ENCODE measurements at regions not wholly inside any gene's neighbourhood (a gene's known extent, or its start where the extent isn't known, plus 50 kb on each side); places are given as distances from the start of the nearest gene placed in this dataset.

DNA sequence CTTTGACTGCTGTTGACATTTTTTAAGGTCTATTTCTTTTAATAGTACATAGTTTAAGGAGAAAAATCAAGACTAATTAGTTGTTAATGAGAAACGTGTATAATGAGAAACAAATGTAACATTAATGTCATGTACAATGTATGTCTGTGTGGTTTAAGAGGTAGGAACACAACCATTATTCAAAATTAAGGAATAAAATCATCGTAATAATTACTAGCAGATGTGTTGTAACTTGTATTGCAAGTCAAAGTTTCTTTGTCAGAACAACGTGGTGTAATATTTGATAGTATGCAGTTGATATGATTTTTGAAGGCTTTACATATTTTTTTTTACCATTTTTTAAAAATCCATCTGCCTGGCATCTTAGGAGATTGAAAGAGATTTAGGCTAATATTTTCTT lies 120.2 kb upstream of the ARRDC3 start:
- TF ChIP-seq, protein P1, sequence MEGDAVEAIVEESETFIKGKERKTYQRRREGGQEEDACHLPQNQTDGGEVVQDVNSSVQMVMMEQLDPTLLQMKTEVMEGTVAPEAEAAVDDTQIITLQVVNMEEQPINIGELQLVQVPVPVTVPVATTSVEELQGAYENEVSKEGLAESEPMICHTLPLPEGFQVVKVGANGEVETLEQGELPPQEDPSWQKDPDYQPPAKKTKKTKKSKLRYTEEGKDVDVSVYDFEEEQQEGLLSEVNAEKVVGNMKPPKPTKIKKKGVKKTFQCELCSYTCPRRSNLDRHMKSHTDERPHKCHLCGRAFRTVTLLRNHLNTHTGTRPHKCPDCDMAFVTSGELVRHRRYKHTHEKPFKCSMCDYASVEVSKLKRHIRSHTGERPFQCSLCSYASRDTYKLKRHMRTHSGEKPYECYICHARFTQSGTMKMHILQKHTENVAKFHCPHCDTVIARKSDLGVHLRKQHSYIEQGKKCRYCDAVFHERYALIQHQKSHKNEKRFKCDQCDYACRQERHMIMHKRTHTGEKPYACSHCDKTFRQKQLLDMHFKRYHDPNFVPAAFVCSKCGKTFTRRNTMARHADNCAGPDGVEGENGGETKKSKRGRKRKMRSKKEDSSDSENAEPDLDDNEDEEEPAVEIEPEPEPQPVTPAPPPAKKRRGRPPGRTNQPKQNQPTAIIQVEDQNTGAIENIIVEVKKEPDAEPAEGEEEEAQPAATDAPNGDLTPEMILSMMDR (IDR thresholded peaks at IDR 0.05; ENCODE audit: low read length, missing control alignments), result no peak
- DNase-seq (ENCODE audit: low read depth), result no peak
- H3K4me3 ChIP-seq (replicated peaks; ENCODE audit: low read depth, low read length), result no peak overlapping the region

DNA sequence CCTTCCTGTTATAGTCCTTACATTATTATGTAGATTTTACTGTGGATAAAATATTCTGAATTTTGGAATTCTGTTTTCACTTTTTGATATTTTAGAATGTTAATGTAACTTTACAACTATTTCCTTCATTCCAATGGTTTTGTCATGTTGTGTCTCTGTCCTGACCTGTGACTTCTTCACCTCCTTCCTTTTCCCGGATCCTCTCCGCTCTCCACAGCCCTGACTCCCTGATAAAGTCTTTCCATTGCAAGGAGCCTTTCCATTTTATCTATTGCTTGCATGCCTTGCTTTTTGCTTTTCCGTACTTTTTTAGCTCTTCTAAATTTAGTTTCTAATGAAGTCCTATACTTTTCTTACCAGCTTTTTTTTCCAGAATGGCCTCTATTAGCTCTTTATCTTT lies 117.6 kb upstream of the ARRDC3 start:
- TF ChIP-seq, protein P1 (IDR thresholded peaks at IDR 0.05; ENCODE audit: low read length, missing control alignments), result no peak
- H3K4me3 ChIP-seq (replicated peaks; ENCODE audit: low read depth, low read length), result no peak overlapping the region
- DNase-seq (ENCODE audit: low read depth), result no peak

DNA sequence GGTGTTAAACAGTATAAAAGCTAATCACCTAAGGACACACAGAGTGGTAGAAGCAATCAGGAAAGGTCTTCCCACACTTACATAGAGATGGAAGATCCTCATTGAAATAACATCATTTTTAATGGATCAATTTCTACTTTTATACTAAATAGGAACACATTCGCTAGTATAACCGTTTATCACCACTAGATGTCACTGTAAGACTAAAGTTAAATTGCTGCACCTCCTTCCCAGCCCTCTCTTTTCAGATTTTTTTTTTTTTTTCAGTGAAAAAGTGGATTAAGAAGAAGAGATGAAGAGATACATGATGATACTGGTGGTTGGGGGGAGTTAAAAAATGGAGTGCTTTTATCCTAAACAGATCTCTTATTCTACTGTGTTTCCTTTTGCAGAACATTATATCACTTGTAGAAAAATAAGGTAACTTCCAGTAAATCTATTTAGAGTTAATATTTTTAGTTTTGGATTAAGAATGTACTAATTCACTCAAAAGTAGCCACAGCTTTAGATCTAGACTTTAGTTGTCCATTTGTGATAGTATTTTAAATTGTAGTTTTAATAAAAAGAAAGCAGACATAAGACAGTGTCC lies 116.9 kb upstream of the ARRDC3 start:
- TF ChIP-seq, protein P1 (IDR thresholded peaks at IDR 0.05; ENCODE audit: low read length, missing control alignments), result peak; percentile 66
- no peak overlapping the region for H3K4me3 ChIP-seq (replicated peaks; ENCODE audit: low read depth, low read length)
- peak; percentile 69 for DNase-seq (ENCODE audit: low read depth)

DNA sequence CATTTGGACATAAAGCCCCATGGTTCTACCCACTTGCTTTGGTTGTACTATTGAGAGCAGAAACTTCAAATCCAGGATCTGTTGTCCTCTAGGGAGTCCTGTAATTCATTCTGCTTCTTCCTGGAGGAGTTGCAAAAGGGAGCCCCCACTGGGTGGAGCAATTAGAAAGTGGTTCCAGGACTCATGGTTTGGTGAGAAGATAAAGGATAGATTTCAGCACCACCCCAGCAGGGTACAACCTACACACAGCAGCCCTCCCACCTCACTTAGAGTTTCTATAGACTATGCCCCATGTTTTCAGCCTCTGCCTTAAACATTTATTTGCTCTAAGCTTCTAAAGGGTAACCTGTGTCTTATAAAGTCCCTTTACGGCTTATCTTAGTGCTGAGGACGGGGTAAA lies 112.6 kb upstream of the ARRDC3 start:
- no peak for DNase-seq (ENCODE audit: low read depth)
- H3K4me3 ChIP-seq (replicated peaks; ENCODE audit: low read depth, low read length), result no peak overlapping the region
- TF ChIP-seq, protein P1 (IDR thresholded peaks at IDR 0.05; ENCODE audit: low read length, missing control alignments), result no peak

- no peak overlapping the region for H3K4me3 ChIP-seq (replicated peaks; ENCODE audit: low read depth, low read length)
- no peak for DNase-seq (ENCODE audit: low read depth)
- TF ChIP-seq, protein P1 (IDR thresholded peaks at IDR 0.05; ENCODE audit: low read length, missing control alignments), result no peak
Measured at GRCh38 chr5:91494447-91494996, 111.4 kb upstream of the ARRDC3 start.

GRCh38 chr5:91493086-91493485 lies 110.0 kb upstream of the ARRDC3 start:
- TF ChIP-seq, protein P1 (IDR thresholded peaks at IDR 0.05; ENCODE audit: low read length, missing control alignments), result no peak
- DNase-seq (ENCODE audit: low read depth), result no peak
- H3K4me3 ChIP-seq (replicated peaks; ENCODE audit: low read depth, low read length), result no peak overlapping the region

DNA sequence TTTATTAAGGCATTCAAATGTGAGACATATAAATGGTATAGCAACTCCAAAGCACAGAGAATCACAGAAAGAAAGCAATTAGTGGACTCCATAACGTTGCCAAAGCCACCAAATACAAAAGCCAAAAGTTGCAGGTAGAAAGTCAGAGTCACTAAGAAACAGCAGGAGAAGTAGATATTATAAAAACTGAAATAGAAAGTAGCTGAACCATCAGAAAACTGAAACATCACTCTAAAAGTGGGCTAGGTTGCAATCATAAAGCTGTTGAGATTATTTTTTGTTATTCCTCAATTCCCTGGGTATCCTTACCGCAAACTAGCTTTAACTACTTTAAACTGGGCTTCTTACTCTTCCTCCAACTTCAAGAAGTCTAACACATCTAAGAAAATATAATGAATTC lies 108.1 kb upstream of the ARRDC3 start:
- DNase-seq (ENCODE audit: low read depth), result no peak
- H3K4me3 ChIP-seq (replicated peaks; ENCODE audit: low read depth, low read length), result no peak overlapping the region
- TF ChIP-seq, protein P1 (IDR thresholded peaks at IDR 0.05; ENCODE audit: low read length, missing control alignments), result no peak
